WI38 (cell line): ENCODE measurements at regions not wholly inside any gene's neighbourhood (a gene's known extent, or its start where the extent isn't known, plus 50 kb on each side); places are given as distances from the start of the nearest gene placed in this dataset.

Experiments used
- H3K4me3 ChIP-seq: 2 replicates; pipeline ENCODE4 v1.5.1; 2011; ENCODE audit warnings: low read depth, mild to moderate bottlenecking, control low read depth, low read length
- CTCF ChIP-seq: IDR thresholded peaks from 2 replicates; pipeline ENCODE4 v1.5.1; 2012; ENCODE audit warnings: low read depth, mild to moderate bottlenecking, control low read depth, low read length

GRCh38 chr7:145978769-145979168 lies 137.8 kb upstream of the CNTNAP2 start:
- TF ChIP-seq CTCF = no peak
- no peak overlapping the region for H3K4me3 ChIP-seq

- TF ChIP-seq CTCF = no peak
- no peak overlapping the region for H3K4me3 ChIP-seq
These were observed 156.6 kb upstream of the CNTNAP2 start for GRCh38 chr7:145959981-145960380.

- no peak overlapping the region for H3K4me3 ChIP-seq
- no peak for TF ChIP-seq CTCF
These were observed 159.3 kb upstream of the CNTNAP2 start for GRCh38 chr7:145957160-145957890.

GRCh38 chr7:145951566-145951965 lies 165.0 kb upstream of the CNTNAP2 start:
- no peak overlapping the region for H3K4me3 ChIP-seq
- TF ChIP-seq CTCF = no peak

- no peak overlapping the region for H3K4me3 ChIP-seq
- TF ChIP-seq CTCF = no peak
These were observed 187.7 kb upstream of the CNTNAP2 start for GRCh38 chr7:145928937-145929336.

- TF ChIP-seq CTCF = no peak
- H3K4me3 ChIP-seq = no peak overlapping the region
These were observed 196.9 kb upstream of the CNTNAP2 start for GRCh38 chr7:145919712-145920111.

GRCh38 chr7:145916776-145917175 lies 199.8 kb upstream of the CNTNAP2 start:
- no peak overlapping the region for H3K4me3 ChIP-seq
- TF ChIP-seq CTCF = no peak
